ENCODE measurements at regions not wholly inside any gene's neighbourhood (a gene's known extent, or its start where the extent isn't known, plus 50 kb on each side); places are given as distances from the start of the nearest gene placed in this dataset.

DNA sequence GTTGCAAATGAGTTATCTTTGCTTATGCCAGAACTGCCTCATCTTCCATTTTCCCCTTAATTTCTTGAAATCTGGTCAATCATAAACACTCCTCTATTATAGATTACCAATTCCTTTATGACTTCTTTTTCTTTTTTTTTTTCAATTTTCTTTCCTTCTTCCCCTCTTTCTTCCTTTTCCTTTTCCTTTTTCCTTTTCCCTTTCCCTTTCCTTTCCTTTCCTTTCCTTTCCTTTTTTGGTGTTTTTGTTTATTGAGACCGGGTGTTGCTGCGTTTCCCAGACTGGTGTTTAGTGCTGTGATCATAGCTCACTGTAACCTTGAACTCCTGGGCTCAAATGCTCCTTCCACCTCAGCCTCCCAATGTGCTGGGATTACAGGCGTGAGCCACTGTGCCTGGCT lies 151.4 kb upstream of the FOXP2 start:
- ATAC-seq (no peak), DNase-seq (ENCODE audit: low spot score) (no peak)
- Mint-ChIP-seq H3K27ac (no peak overlapping the region), H3K4me1 (ENCODE audit: low read depth in 2 of 2) (no peaks in the 10 kb centered on the region), H3K9me3 (peaks cover 10% of the 10 kb centered on the region), H3K27me3 (no peaks in the 10 kb centered on the region), H3K36me3 (no peaks in the 10 kb centered on the region), H3K4me3 (no peak overlapping the region)

DNA sequence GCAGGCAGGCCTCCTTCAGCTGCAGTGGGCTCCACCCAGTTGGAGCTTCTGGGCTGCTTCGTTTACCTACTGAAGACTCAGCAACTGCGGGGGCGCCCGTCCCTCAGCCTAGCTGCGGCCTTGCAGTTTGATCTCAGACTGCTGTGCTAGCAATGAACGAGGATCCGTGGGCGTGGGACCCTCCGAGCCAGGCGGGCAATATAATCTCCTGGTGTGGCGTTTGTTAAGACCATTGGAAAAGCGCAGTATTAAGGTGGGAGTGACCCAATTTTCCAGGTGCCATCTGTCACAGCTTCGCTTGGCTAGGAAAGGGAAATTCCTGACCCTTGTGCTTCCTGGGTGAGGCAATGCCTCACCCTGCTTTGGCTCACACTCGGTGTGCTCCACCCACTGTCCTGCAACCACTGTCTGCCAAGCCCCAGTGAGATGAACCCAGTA lies 159.2 kb upstream of the FOXP2 start:
- peaks cover 24% of the 10 kb centered on the region for H3K9me3 Mint-ChIP-seq
- no peaks in the 10 kb centered on the region for H3K4me1 Mint-ChIP-seq (ENCODE audit: low read depth in 2 of 2)

DNA sequence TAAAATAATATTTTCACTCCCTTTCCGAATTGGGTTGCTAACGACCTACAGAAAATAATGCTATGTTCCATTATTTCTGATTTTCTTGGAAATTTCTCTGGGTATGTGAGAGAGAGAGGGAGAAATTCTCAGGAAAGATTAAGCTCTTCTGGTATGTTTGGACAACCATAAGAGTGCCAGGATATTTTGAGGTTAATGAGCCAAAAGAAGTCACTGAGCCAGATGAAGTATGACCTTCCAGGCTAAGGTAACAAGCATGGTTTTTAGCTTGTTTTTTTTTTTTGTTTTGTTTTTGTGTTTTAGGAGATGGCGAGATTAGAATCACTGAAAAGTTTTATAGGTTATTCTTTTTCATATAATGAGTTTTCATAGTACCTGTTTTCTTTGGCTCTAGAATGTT lies 171.0 kb upstream of the FOXP2 start:
- Mint-ChIP-seq H3K27me3 (no peaks in the 10 kb centered on the region), H3K36me3 (no peaks in the 10 kb centered on the region), H3K4me1 (ENCODE audit: low read depth in 2 of 2) (no peaks in the 10 kb centered on the region), H3K9me3 (peaks cover 3% of the 10 kb centered on the region), H3K27ac (no peak overlapping the region), H3K4me3 (no peak overlapping the region)
- ATAC-seq, result no peak
- DNase-seq (ENCODE audit: low spot score), result no peak

More for the DNA sequence above, 159.2 kb upstream of the FOXP2 start:
- peaks cover 6% of the 10 kb centered on the region for H3K36me3 Mint-ChIP-seq
- ATAC-seq (no peak), DNase-seq (ENCODE audit: low spot score) (no peak)
- H3K27ac Mint-ChIP-seq, result no peak overlapping the region
- H3K4me3 Mint-ChIP-seq, result no peak overlapping the region
- no peaks in the 10 kb centered on the region for H3K27me3 Mint-ChIP-seq

DNA sequence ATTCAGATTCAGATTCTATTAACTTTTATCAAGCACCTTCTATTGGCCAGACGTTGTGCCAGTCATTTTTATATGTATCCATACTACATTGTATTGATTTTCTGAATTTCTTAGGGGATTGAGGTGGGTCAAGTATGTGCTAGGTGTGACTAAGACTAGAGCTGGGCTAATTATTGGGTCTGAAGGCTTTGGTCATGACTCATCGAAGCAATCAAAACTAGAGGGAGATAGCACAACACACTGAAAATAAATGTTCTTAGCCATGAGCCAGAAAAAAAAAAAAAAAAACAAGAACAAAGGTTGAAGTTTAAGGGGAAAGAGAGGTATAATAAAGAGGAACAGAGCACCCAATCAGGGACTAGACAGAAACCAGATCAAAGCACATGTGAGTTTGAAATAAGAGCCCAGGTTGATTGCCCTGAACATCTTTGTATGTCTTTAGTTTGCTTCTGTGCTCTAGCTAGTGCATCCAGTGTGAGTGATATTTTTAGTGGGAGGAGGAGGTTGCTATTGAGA lies 171.6 kb upstream of the FOXP2 start:
- peaks cover 3% of the 10 kb centered on the region for H3K9me3 Mint-ChIP-seq
- no peak for DNase-seq (ENCODE audit: low spot score)
- ATAC-seq, result no peak
- H3K27me3 Mint-ChIP-seq, result no peaks in the 10 kb centered on the region
- no peak overlapping the region for H3K27ac Mint-ChIP-seq
- H3K4me1 Mint-ChIP-seq (ENCODE audit: low read depth in 2 of 2), result no peaks in the 10 kb centered on the region
- no peak overlapping the region for H3K4me3 Mint-ChIP-seq
- H3K36me3 Mint-ChIP-seq, result no peaks in the 10 kb centered on the region

DNA sequence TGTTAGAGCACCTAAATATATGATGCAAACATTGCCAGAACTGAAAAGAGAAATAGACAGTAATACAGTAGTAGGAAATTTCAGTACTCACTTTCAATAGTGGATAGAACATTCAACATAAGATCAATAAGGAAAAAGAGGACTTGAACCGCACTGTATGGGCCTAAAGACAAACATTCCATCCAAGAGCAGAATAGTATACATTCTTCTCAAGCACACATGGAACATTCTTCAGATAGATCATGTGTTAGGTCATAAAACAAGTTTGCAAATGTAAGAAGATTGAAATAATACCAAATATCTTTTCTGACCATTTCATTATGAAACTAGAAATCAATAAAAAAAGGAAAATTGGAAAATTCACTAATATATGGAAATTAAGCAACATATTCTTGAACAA lies 185.4 kb upstream of the FOXP2 start:
- Mint-ChIP-seq H3K4me1 (ENCODE audit: low read depth in 2 of 2) (no peaks in the 10 kb centered on the region), H3K9me3 (peaks cover 19% of the 10 kb centered on the region), H3K36me3 (no peaks in the 10 kb centered on the region), H3K4me3 (no peak overlapping the region), H3K27me3 (no peaks in the 10 kb centered on the region), H3K27ac (no peak overlapping the region)
- DNase-seq (ENCODE audit: low spot score), result no peak
- no peak for ATAC-seq

DNA sequence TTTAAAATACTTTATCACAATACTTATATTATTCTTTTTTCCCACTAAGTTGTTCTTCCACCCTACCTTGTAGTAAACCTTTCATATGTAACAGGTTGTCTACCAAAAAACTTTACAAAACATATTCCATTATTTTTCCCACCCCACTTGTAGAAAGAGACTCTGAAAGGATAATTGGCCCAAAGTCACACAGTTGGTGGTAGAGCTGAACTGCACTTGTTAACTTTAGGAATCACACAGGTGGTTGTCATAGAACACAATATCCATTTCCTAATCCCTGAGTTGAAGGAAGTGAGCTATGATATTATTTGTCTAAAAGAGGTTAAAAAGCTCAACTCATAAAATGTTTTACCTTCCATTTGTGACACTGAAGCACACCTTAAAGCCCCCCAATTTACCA lies 188.8 kb upstream of the FOXP2 start:
- H3K36me3 Mint-ChIP-seq, result no peaks in the 10 kb centered on the region
- ATAC-seq (no peak), DNase-seq (ENCODE audit: low spot score) (no peak)
- no peaks in the 10 kb centered on the region for H3K4me1 Mint-ChIP-seq (ENCODE audit: low read depth in 2 of 2)
- H3K9me3 Mint-ChIP-seq, result peaks cover 11% of the 10 kb centered on the region
- H3K27me3 Mint-ChIP-seq, result no peaks in the 10 kb centered on the region
- no peak overlapping the region for H3K27ac Mint-ChIP-seq
- H3K4me3 Mint-ChIP-seq, result no peak overlapping the region

DNA sequence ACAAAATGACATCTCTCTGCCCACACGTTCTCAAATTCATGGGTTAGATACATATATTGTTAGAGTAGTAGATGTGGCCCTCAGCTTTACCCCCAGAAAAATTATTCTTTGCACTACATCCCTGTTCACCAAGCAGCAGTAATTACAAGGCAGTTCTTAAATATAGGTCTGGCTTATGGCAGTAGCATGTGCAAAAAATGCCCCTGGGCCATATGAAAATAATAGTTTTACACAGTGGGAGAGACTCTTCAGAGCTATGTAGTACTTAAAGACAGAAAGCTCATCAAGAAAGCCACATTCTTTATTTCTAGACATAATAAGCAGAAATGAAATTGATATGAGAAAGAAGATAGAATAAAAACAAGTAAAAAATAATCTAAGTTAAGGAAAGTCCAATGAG lies 196.3 kb upstream of the FOXP2 start:
- Mint-ChIP-seq H3K36me3 (no peaks in the 10 kb centered on the region), H3K27me3 (no peaks in the 10 kb centered on the region), H3K9me3 (no peaks in the 10 kb centered on the region), H3K4me3 (no peak overlapping the region), H3K27ac (no peak overlapping the region), H3K4me1 (ENCODE audit: low read depth in 2 of 2) (no peaks in the 10 kb centered on the region)
- no peak for DNase-seq (ENCODE audit: low spot score)
- ATAC-seq, result no peak

DNA sequence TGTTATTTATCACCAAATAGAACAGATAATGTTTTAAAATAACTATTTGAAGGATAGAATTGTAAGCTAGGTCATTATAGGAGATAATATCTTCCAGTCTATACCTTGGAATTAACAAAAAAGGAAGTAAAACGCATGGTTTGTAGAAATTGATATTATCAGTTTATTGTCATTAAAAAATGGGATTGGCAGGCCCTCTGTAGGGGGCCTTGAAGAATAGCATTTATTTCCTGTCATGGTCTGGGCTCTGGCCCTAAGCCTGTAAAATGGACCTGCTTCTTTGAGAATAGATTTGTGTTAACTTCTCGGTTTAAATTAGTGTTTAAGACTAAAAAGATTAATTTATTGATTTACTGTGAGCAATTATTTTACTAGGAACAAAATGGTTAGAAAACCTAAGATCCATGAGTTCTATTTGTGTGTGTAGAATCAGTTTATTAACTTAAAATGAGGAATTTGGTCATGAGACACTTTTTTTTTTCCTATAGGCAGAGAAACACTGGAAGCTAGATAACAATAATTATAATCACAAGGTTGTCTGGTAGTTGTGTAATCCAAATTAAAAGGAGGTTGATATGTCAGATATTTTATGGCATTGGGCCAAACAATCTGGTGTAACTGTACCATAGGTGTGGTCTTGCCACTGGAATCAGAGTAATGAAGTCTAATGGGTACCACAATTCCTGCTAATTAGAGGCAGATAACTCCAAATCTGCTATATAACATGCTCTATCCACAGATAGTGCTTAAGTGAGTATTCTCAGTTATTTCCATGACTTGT lies 197.4 kb upstream of the FOXP2 start:
- DNase-seq (ENCODE audit: low spot score) (no peak), ATAC-seq (no peak)
- H3K36me3 Mint-ChIP-seq, result no peaks in the 10 kb centered on the region
- no peak overlapping the region for H3K4me3 Mint-ChIP-seq
- H3K27me3 Mint-ChIP-seq, result no peaks in the 10 kb centered on the region
- no peaks in the 10 kb centered on the region for H3K9me3 Mint-ChIP-seq
- no peaks in the 10 kb centered on the region for H3K4me1 Mint-ChIP-seq (ENCODE audit: low read depth in 2 of 2)
- no peak overlapping the region for H3K27ac Mint-ChIP-seq

DNA sequence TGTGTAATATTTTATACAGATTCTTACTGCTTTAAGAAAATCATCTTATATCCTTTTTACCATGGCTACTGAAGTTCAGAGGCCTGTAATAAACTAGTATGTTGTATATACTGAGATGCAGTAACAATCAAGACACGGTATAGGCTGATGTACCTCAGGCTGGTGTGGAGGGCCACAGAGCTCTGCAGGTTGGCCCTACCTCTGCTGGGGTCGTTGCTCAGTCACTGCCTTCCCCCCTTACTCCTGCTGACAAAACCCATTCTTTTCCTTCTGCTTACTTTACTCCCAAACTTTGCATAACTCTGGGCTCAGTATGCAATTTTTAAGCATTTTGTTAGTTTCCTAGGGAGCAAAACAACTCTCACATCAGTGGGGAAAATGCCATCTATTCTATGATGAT lies 200.1 kb upstream of the FOXP2 start:
- H3K27me3 Mint-ChIP-seq, result no peaks in the 10 kb centered on the region
- no peak overlapping the region for H3K4me3 Mint-ChIP-seq
- H3K4me1 Mint-ChIP-seq (ENCODE audit: low read depth in 2 of 2), result no peaks in the 10 kb centered on the region
- H3K9me3 Mint-ChIP-seq, result peaks cover 5% of the 10 kb centered on the region
- ATAC-seq (no peak), DNase-seq (ENCODE audit: low spot score) (no peak)
- no peak overlapping the region for H3K27ac Mint-ChIP-seq
- H3K36me3 Mint-ChIP-seq, result no peaks in the 10 kb centered on the region

DNA sequence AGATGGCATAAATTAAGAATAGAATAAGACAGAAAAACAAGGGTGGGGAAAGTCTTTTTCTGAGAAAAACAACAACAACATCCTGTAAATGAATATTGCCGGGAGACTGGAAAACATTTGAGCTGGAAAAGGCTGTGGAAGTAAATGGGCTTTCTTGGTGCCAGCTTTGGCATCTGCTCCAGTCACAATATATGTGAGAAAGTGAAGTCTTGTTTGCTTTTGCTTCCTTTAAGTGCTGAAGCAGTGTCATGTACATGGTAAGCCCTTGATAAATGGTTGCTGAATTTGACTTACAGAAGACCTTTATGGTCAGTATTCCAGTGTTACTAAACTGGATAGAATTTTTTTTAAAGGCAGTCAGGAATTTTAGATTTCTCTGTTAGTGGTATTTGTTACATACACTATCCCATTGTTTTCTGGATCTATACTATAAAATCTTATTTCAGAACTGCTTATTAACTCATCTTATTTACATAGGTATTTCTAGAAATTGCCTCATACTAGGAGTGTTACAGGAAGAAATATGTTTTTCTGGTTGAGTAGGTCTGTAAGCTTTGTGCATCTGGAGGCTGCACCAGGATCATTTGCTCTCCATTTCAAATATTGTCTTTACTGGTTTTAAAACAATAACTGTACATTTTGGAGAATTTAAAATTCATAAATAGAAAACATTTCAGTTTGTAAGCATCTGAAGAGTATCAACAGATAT lies 201.7 kb upstream of the FOXP2 start:
- no peak for DNase-seq (ENCODE audit: low spot score)
- H3K4me1 Mint-ChIP-seq (ENCODE audit: low read depth in 2 of 2), result no peaks in the 10 kb centered on the region
- no peak overlapping the region for H3K4me3 Mint-ChIP-seq
- peaks cover 6% of the 10 kb centered on the region for H3K9me3 Mint-ChIP-seq
- no peak overlapping the region for H3K27ac Mint-ChIP-seq
- no peaks in the 10 kb centered on the region for H3K27me3 Mint-ChIP-seq
- H3K36me3 Mint-ChIP-seq, result no peaks in the 10 kb centered on the region
- no peak for ATAC-seq

DNA sequence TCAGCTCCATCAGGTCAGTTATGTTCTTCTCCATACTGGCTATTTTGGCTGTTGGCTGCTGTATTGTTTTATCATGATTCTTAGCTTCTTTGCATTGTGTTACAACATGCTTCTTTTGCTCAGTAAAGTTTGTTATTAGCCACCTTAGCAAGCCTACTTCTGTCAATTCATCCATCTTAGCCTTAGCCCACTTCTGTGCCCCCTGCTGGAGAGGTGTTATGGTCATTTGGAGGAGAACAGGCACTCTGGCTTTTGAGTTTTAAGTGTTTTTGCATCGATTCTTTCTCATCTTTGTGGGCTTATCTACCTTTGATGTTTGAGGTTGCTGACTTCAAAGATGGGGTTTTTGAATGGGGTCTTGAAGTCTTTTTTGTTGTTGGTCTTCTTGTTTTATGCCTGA lies 204.6 kb upstream of the FOXP2 start:
- no peak overlapping the region for H3K4me3 Mint-ChIP-seq
- ATAC-seq (no peak), DNase-seq (ENCODE audit: low spot score) (no peak)
- H3K27ac Mint-ChIP-seq, result no peak overlapping the region
- H3K4me1 Mint-ChIP-seq (ENCODE audit: low read depth in 2 of 2), result no peaks in the 10 kb centered on the region
- peaks cover 9% of the 10 kb centered on the region for H3K9me3 Mint-ChIP-seq
- no peaks in the 10 kb centered on the region for H3K27me3 Mint-ChIP-seq
- H3K36me3 Mint-ChIP-seq, result no peaks in the 10 kb centered on the region

DNA sequence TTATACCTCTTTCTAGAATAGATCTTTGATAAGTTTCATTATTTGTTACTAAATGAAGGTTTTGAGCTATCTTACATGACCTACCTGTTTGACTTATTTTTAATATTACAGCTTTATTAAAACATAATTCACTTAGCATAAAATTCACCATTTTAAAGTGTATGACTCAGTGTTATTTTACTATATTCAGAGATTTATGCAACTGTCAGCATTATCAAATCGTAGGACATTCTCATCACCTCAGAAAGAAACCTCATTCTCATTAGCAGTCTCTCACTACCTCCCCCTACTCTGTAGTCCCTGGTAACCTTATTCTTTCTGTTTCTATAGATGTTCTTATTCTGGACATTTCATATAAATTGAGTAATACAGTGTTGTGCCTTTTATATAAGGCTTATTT lies 207.9 kb upstream of the FOXP2 start:
- no peaks in the 10 kb centered on the region for H3K27me3 Mint-ChIP-seq
- peaks cover 9% of the 10 kb centered on the region for H3K9me3 Mint-ChIP-seq
- no peak overlapping the region for H3K4me3 Mint-ChIP-seq
- no peaks in the 10 kb centered on the region for H3K4me1 Mint-ChIP-seq (ENCODE audit: low read depth in 2 of 2)
- ATAC-seq (no peak), DNase-seq (ENCODE audit: low spot score) (no peak)
- H3K36me3 Mint-ChIP-seq, result no peaks in the 10 kb centered on the region
- H3K27ac Mint-ChIP-seq, result no peak overlapping the region

DNA sequence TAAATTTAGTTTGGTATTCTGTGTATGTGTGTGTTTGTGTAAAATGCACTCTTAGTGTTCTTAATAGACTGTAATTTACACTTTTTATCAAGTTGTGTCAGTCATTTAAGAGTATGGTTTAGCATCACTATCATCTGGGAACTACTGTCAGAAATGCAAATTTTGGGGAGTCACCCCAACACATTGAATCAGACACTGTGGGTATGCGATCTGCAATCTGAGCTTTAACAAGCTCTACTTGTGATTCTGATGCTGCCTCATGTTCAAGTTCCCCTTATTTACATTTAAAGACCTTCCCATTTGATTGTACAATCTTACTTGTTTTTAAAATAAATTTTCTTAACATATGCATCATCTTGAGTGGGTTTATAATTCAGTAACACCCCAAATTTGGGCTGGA lies 218.1 kb upstream of the FOXP2 start:
- no peaks in the 10 kb centered on the region for H3K36me3 Mint-ChIP-seq
- no peaks in the 10 kb centered on the region for H3K27me3 Mint-ChIP-seq
- no peak overlapping the region for H3K4me3 Mint-ChIP-seq
- peaks cover 3% of the 10 kb centered on the region for H3K9me3 Mint-ChIP-seq
- H3K27ac Mint-ChIP-seq, result no peak overlapping the region
- ATAC-seq (no peak), DNase-seq (ENCODE audit: low spot score) (no peak)
- no peaks in the 10 kb centered on the region for H3K4me1 Mint-ChIP-seq (ENCODE audit: low read depth in 2 of 2)

DNA sequence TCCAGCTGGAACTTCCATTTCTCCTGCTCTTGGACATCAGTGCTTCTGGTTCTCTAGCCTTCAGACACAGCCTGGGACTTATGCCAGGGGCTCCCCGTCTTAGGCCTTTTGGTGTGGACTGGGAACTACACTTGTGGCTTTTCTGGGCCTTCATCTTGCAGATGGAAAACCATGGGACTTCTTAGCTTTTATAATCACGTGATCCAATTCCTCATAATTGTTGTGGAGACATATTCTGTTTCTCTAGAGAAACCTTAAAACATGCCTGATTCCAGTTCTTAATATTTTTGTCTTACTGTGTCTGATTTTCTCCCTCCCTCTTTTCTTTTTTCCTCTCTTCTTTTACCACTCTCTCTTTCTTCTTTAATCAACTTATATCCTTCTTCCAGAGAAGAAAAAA lies 224.2 kb upstream of the FOXP2 start:
- ATAC-seq (no peak), DNase-seq (ENCODE audit: low spot score) (no peak)
- Mint-ChIP-seq H3K36me3 (no peaks in the 10 kb centered on the region), H3K4me3 (no peak overlapping the region), H3K9me3 (no peaks in the 10 kb centered on the region), H3K27me3 (no peaks in the 10 kb centered on the region), H3K4me1 (ENCODE audit: low read depth in 2 of 2) (no peaks in the 10 kb centered on the region), H3K27ac (no peak overlapping the region)

All from natural killer cell treated with Interleukin-12 subunit alpha and Interleukin-12 subunit beta and Interleukin-15 and Interleukin-18, amount 100 ng/mL, for 72 hours (primary cell).